Muscle of back (tissue), 3 donors: ENCODE measurements at regions not wholly inside any gene's neighbourhood (a gene's known extent, or its start where the extent isn't known, plus 50 kb on each side); places are given as distances from the start of the nearest gene placed in this dataset.

ENCODE experiments used
- DNase-seq, 3 donors: peaks; one replicate each; pipeline versions ENCODE4 v3.0.0 to v3.0.0-alpha.2; 2013

DNA sequence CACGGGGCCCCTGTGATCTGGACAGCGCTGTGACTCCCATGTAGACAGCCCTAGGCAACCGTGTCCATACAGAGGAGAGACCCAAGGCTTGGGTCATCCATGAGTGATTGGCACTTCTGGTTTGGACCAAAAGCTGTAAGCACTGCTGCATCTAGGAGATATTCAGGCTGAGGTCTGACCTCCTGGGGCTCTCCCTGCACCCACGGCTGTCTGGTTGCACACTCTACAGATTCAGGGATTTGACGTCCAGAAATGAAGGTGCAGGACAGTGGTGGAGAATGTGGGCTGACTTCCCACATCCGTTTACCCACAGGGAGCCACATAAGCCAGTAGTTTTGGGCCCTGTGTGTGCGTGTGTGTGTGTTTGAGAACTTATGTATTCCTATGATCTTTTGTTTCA, 76.2 kb upstream of the ARHGEF7 start:
- no peak for DNase-seq

DNA sequence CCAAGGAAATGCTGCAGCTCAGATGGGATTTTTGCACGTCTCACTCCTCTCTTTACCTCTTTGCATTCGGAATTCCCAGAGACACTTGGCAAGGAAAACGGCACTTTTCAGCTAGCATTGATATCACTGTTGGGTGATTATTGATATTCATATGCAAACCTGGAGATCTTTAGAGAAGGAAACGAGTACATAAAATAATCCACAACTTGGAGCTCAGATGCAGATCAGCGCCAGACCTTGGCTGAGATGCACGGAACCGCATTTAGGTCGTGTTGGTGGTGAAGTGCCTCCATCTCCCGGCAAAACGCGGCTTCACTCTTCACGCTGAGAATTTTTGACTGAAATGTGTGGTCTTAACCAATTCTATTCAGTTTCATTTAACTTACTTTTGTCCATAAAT, 77.2 kb upstream of the ARHGEF7 start:
- peak in 1 of 3 donors; percentile 65 for DNase-seq

DNA sequence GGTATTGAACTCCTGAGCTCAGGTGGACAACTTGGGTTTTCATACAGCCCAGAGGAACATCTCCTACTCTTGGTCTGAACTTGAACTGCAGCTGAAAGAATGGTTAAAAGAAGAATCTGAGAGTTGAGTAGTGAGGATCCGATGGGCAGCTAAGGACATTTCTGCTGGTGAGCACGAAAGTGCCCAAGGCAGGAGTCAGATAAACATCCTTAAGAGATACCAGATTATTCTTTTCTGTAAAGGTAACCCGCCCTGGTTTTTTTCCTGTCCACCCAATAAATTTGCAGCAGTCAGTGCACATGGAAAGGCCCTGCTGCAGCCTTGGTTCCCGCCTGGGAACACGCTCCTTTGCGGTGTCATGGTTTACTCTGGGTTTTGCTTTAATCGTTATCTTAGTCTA, 78.4 kb upstream of the ARHGEF7 start:
- no peak for DNase-seq

DNA sequence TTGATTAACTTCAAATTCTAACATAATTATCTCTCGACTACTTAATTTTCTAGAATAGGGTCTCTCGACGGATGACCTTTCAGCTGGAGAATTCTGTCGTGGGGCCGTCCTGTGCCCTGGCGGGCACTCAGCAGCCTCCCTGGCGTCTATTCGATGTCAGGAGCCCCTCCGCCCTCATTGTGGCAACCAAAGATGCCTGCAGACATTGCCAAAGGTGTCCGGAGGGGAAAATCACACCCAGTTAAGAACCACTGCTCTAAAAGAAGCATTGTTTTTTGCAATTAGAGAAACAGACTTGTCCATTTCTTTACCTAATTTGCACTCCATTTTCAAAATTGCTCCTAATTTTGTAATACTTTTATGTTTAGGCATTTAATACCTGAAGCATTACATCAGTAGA, 79.2 kb upstream of the ARHGEF7 start:
- no peak for DNase-seq

DNA sequence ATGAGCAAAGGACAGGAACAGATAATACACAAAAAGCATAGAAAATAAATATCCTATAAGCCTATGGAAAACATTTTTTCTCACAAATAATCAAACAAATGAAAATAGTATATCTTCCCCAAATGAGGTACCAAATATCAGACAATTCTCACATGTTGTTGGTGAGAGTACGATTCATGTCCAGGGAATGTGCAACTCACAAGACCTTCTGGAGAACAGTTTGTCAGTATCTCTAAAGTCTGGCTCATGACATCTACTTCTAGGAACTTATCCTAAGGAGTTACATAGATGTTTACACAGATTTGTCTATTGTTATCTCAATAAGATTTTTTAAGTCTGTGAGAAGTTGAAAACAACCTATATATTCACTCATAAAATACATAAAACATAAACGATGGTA, 80.3 kb upstream of the ARHGEF7 start:
- no peak for DNase-seq

DNA sequence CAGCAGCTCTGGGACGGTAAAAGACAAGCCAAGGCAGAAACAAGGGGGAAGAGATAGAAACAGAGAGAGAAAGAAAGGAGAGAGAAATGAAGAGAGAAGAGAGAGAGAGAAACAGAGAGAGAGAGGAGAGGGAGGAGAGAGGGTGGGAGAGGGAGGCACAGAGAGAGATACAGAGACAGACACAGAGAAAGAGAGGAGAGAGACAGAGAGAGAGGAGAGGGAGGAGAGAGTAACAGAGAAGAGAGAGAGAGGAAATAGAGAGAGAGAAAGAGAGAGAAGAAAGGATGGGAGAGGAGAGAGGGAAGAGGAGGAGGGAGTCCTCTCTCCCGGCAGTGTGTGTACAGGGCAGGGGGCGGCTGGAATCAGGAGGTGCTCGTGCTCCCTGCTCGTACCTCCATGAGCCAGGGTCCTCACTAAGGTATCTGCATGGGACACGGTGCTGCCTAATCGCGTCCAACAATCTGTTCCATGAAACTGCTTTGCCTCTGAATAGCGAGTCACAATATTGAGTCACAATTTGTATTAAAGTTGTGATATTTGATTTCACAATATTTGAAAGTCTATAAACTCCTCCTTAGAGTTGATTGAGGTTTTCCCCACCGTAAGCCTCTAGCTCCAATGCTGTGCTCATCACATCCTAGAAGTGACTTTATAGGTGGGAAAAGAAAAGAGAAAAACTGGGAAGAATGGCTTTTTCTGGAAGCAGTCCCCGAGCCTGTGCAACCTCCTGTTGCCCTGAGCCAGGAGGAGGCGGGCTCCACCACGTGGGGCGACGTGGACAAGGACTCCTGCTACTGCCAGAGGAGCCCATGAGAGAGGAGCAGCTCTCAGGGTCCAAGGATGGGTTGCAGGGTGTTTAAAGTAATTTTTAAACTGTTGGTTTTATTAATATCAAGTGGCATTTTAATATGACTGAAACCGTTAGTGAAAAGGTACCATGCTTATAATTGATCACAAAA, 81.7 kb upstream of the ARHGEF7 start:
- DNase-seq, result no peak

DNA sequence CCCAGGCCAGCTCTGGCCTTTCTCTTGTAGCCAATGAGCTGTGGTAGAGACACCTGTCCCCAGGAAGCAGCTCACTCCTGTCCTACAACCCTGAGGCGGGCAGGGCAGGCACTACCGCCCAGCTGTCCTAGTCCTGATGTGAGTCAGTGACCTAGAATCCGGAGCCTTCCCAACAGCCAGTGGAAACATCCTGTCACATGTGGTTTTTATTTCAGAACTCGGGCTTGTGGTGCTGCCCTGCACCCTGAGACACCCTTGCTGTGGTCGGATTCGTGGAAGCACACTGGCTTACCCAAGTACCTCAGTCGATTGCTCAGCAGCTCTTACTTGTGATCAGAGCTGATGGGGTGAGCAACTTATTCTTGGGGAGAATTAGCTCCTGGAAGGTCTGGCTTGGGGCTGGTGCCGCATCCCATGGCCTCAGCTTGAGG, 83.6 kb upstream of the ARHGEF7 start:
- peak in 1 of 3 donors; percentile 47 for DNase-seq

DNA sequence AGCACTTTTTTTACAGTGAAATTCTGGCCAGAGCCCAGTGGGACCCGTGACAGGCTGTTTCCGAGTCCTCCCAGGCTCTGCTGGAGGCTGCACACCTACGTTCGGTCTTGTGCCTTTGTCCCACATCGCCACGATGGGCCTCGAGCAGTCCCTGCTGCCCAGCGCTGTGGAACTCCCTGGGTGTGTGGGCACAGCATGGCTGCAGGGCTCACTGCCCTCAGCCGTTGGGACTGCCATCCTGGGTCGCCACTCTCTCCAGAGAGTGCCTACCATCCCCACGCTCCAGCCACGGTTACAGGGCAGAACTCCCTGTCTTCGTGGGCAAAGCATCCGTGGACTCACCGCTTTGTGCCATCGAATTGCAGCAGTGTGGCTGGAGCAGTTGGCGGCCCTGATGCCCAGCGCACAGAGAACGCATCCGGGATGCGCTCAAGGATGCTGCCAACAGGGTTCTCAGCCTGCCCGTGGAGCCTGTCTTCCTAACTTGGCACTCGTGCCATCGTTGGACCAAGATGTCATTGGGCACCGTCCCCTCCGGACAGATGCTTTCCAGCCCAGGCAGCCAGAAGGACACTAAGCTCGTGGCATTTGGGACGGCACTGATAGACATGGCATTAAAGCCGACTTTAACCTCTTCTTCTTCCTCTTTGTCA, 85.0 kb upstream of the ARHGEF7 start:
- DNase-seq, result no peak

DNA sequence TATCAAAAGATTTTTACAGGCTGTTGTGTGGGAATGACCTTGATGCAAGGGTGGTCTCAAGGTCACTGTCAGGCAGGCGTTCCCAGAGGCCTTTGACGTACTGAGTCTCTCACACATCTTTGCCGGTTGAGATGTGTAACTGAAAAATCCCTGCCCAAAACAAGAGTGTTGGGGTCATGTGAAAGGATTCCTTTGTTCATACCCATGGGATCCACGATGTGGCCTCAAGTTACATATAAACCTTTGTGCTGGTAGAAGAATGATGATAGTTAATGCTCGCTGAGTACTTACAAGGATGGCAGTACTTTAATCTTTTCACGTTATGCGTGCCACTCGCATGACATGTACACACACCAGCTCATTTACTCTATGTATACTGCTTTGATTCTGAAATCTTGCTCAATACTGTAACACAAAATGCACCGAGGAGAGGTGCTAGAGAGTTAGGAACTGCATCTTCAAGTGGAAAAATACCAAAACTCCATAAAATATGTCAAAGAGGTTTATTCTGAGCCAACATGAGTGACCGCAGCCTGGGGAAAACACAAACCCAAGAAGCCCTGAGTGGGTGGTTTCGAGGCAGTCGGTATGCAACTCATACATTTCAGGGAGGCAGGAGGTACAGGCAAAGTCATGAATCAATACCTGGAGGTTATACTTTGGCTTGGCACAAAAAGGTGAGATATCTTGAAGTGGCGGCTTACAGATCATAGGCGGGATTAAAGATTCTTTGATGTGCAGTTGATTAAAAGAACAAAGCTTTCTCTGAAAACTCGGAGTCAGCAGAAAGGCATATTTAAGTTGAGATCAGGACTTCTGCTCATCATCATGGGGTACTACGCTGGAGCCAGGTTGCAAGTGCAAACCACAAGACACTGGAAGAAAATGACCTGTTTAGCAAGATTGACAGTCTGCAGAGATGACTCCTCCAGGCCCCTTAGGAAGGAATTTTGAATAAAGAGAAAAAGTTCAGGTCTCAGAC, 87.4 kb upstream of the ARHGEF7 start:
- DNase-seq, result no peak

DNA sequence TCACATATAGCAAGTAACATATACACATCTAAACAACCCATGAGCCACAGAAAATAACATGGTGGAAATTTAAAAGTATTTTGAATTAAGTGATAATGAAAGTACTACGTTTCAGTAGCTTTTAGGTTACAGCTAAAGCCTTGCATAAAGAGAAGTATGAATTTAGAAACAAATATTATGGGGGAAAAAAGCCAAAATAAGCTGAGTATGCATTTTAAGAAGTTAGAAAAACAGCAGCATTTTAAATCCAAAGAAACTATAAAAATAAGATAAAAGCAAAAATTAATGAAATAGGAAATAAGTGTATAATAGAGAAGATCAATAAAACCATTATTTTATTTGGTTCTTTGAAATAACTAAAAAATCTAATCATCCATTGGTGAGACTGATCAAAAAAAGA, 89.8 kb upstream of the ARHGEF7 start:
- no peak for DNase-seq

DNA sequence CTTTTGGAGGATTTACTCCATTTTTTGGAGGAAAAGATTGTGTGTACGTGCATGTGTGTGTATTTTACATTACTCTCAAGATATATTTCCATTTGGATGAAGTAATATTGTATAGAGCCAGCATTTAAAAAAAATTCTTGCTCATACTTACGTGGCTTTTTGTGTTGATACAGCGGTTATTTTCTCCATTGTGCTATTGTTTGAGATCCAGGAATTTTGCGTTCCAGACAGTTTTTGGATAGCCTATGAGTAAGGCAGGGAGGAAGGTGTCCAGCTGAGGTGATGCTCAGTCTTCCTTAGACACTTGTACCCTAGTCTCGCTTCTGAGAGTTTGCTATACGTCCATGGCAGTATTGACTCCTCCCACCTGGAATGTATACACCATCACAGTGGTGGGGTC, 92.2 kb upstream of the ARHGEF7 start:
- DNase-seq, result no peak

DNA sequence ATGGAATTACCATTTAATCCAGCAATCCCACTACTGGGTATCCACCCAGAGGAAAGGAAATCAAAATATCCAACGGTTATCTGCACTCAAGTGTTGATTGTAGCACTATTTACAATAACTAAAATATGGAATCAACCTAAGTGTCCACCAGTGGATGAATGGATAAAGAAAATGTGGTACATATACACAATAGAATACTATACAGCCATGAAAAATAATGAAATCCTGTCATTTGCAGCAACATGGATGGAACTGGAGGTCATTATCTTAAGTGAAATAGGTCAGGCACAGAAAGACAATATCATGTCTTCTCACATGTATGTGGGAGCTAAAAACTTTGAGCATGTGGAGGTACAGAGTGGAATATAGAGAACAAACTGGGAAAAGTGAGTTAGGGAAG, 92.9 kb upstream of the ARHGEF7 start:
- no peak for DNase-seq

DNA sequence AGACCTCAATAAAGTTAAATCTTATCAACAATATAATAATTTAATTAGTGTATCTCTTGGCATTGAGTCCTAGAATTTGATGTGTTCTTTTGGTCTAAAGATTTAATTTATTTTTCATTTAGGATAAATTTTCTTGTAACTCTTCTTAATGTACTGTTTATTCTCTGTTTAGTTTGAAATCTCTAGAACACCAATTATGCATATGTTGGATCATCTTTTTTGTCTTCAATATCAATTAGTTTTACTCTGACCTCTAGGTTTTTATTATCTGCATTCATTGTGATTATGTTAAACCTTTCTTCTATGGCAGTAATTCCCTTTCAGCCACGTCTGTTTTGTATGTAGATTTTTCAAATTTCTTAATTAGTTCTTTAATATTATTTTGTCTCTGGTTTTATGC, 93.8 kb upstream of the ARHGEF7 start:
- no peak for DNase-seq

DNA sequence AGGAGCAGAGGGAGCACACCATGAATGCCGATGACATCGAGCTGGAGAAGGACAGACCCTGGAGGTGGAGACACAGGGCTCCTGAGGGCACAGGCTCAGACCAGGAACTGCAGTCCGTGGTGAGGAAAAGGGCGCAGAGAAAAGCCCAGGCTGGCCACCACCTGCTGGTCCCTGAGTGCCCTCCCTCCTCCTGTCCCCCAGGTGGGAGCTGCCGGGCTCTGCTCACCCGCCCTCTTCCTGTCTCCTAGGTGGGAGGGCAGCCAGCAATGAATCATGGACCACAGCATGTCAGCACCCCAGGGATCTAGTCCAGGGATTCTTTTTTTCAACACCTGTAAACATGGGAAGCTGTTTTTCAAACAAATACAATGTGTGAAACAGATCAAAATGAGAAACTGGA, 94.6 kb upstream of the ARHGEF7 start:
- no peak for DNase-seq

DNA sequence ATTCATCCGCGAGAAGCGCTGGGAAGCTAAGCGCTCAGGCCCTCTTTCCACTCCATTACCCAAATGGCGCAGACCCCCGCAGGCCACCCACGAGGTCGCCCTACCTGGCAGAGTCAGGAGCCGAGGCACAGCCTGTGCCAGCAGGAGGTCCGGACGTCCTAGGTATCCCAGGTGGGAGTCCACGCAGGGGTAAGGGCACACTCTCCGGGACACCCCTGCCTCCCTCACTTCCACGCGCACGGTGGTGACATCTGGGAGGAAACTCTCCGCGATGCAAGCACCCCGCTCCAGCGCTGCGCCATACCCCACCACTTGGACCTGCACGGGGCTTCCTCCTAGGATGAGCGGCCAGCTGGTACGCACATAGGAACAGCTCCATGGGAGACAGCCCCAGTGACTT, 95.1 kb upstream of the ARHGEF7 start:
- no peak for DNase-seq

DNA sequence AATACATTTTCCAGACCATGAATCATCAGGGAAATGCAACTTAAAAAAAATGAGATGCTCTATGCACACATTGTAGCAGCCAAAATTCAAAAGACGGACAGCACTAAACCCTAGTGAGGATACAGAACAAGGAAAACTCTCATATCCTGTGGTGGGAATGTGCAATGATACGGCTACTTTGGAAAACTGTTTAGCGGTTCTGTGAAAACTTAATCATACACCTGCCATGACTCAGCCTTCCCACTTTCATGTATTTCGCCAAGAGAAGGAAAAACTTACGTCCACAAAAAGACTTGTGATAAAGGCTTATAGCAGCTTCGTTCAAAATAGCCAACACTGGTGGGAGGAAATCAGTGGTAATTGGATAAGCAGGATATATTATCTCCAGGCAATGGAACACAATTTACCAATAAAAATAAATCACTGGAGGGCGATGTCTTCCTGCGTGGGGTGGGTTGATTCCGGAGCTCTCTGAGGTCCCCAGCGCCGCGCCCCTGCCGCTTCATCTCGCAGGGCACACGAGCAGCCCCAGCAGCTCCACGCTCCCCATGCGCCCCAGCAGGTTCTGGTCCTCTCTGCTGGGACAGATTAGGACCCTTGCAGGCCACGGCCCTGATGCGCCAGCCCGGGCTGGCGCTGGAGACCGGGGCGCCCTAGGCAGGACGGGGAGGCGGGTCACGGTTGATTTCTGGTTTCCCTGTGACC, 97.2 kb upstream of the ARHGEF7 start:
- no peak for DNase-seq

DNA sequence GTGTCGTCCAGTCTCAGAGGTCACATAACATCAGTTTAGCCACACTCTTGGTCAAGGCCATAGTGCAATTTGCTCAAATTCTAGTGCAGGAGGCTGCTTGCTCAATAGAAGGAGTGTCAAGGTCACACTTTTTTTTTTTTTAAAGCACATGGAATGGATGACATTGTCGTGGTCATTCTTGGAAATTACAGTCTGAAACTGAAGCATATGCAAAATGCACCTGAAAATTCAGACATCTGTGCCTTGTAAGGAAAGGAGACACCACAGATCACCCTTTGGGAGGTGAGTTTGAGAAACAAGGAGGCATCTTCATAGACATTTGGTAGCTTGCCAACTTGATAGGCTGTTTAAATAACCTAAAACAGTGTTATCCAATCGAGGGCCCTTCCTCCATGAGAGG, 98.3 kb upstream of the ANKRD10 start:
- DNase-seq, result no peak

DNA sequence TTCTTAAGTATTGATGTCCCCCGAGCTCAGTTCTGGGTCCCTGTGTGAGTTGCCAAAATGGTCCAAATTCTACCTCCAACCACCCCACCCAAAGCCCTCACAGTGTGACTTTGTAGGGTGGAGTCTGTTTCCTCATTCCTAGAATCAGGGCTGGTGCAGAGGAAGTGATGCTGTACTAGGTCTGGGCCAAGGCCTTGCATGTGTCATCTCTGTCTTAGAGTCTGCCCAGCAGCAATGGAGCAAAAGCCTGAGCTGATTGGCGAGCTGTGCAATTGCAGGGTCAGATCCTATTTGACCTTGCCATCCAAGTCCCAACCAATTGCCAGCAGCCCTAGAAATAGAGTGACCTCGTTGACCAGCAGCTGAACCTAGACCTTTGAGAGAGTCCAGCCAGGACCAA, 97.0 kb upstream of the ANKRD10 start:
- no peak for DNase-seq

DNA sequence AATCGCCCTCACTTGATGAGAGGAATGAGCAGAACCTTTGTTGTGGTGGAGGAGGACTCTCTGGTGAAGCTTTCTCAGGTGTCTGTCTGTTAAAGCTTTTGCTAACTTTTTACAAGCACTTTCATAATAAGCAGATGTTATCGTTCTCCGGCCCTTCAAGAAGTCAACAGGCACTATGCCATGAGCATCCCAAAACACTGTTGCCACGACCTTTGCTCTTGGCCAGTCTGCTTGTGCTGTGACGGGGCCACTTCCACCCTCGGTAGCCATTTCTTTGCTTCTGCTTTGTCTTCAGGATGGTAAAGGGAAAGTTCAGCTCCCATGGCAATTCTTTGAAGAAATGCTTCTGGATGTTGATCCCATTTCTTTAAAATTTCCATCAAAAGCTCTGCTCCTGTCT, 93.5 kb upstream of the ANKRD10 start:
- no peak for DNase-seq

DNA sequence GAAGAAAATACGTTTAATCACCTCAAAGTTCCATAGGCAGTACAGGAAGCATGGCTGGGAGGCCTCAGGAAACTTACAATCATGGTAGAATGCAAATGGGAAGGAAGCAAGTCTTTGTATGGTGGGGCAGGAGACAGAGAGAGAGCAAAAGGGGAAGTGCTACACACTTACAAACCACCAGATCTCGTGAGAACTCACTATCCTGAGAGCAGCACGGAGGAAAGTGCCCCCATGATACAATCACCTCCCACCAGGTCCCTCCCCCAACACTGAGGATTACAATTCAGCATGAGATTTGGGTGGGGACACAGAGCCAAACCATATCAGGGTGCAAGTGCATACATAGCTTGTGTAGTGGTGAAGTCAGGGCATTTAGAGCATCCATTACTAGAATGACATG, 92.3 kb upstream of the ANKRD10 start:
- DNase-seq, result peak in 1 of 3 donors; percentile 33

DNA sequence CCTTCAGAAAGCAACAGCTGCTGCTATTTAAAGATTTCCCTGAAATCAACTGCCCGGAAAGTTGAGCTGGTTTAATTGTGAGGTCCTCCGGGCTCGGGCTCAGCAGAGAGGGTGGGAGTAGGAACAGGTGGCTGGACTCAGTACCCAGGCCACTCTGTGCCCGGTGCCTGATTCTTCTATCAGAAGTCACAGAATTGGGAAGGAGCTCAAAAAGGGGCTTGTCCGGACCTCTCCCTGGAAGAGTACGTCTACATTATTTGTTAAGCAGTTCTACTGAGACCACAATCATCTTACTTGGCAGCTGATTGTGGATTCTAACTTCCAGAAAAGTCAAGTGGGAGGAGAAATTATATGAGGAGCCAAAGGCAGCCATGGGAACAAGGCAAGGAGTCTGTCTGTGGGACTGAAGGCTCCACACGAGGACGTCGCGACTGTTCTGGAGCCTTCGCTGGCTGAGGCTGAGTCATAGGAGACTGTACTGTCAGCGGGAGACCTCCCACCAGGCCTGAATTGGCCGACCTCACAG, 91.7 kb upstream of the ANKRD10 start:
- peak; percentile 88 to 95 (median 91) for DNase-seq
